GM23338 (cell line): ENCODE measurements at regions not wholly inside any gene's neighbourhood (a gene's known extent, or its start where the extent isn't known, plus 50 kb on each side); places are given as distances from the start of the nearest gene placed in this dataset.

ENCODE experiments used
- ATAC-seq: fragments of 200-7000 bp; cut with Tn5 transposase; 3 replicates; pipeline ENCODE4 v1.9.1; 2020
- DNase-seq: peaks from one replicate; pipeline ENCODE4 v3.0.0-alpha.2; 2015; ENCODE audit warnings: low spot score
- H2AFZ ChIP-seq: fragments of 200-600 bp; sonication (generic); 2 replicates; pipeline ENCODE4 v1.8.0; 2016; ENCODE audit warnings: antibody characterized with exemption, mild to moderate bottlenecking, moderate library complexity
- H3F3A ChIP-seq: fragments of 200-600 bp; sonication (generic); replicated peaks from 2 replicates; pipeline ENCODE4 v1.8.0; 2017; ENCODE audit warnings: antibody characterized with exemption, mixed run types, low read depth
- H3K27ac ChIP-seq: fragments of 200-600 bp; sonication (generic); 2 replicates; pipeline ENCODE4 v1.6.1; 2016; ENCODE audit warnings: low read depth
- H3K27me3 ChIP-seq: fragments of 200-600 bp; sonication (generic); 2 replicates; pipeline ENCODE4 v1.8.0; 2016; ENCODE audit warnings: mild to moderate bottlenecking, mixed run types, moderate library complexity; ENCODE audit not compliant: insufficient read depth
- H3K36me3 ChIP-seq: fragments of 200-600 bp; sonication (generic); 2 replicates; pipeline ENCODE4 v1.8.0; 2016; ENCODE audit warnings: mild to moderate bottlenecking; ENCODE audit not compliant: insufficient read depth
- H3K4me1 ChIP-seq: fragments of 200-600 bp; sonication (generic); 2 replicates; pipeline ENCODE4 v1.8.0; 2016; ENCODE audit warnings: mild to moderate bottlenecking, moderate library complexity; ENCODE audit not compliant: insufficient read depth
- H3K4me2 ChIP-seq: fragments of 200-600 bp; sonication (generic); 2 replicates; pipeline ENCODE4 v1.7.1; 2017; ENCODE audit warnings: mixed run types
- H3K4me3 ChIP-seq: fragments of 200-600 bp; sonication (generic); 2 replicates; pipeline ENCODE4 v1.6.1; 2016; ENCODE audit warnings: mixed run types
- H3K79me2 ChIP-seq: fragments of 200-600 bp; sonication (generic); replicated peaks from 2 replicates; pipeline ENCODE4 v1.8.0; 2017; ENCODE audit warnings: mild to moderate bottlenecking; ENCODE audit not compliant: insufficient read depth
- H3K9me2 ChIP-seq: fragments of 200-600 bp; sonication (generic); 2 replicates; pipeline ENCODE4 v1.8.0; 2017; ENCODE audit not compliant: insufficient read depth
- H4K20me1 ChIP-seq: fragments of 200-600 bp; sonication (generic); replicated peaks from 2 replicates; pipeline ENCODE4 v1.8.0; 2017; ENCODE audit warnings: mild to moderate bottlenecking; ENCODE audit not compliant: insufficient read depth
- H3K27ac Mint-ChIP-seq: 2 replicates; pipeline ENCODE4 v1.8.0; 2020; ENCODE audit warnings: inconsistent platforms, mild to moderate bottlenecking, moderate library complexity, mixed read lengths
- H3K27me3 Mint-ChIP-seq: 3 replicates; pipeline ENCODE4 v1.8.0; 2022; ENCODE audit warnings: low read depth, mild to moderate bottlenecking, moderate library complexity, mixed read lengths, inconsistent platforms; ENCODE audit not compliant: insufficient read depth, poor library complexity
- H3K36me3 Mint-ChIP-seq: 3 replicates; pipeline ENCODE4 v1.8.0; 2021; ENCODE audit warnings: low read depth, mild to moderate bottlenecking, inconsistent platforms, moderate library complexity, mixed read lengths
- H3K4me1 Mint-ChIP-seq: 3 replicates; pipeline ENCODE4 v1.8.0; 2020; ENCODE audit warnings: mild to moderate bottlenecking, inconsistent platforms, mixed read lengths
- H3K4me3 Mint-ChIP-seq: 3 replicates; pipeline ENCODE4 v1.8.0; 2021; ENCODE audit warnings: moderate library complexity, mild to moderate bottlenecking, inconsistent platforms, mixed read lengths
- H3K9me3 Mint-ChIP-seq: 3 replicates; pipeline ENCODE4 v1.8.0; 2020; ENCODE audit warnings: moderate library complexity, mild to moderate bottlenecking, inconsistent platforms, mixed read lengths
- EZH2 ChIP-seq: fragments of 200-600 bp; sonication (generic); IDR thresholded peaks from one replicate; pipeline ENCODE4 v1.8.0; 2017; ENCODE audit warnings: antibody characterized with exemption, mild to moderate bottlenecking, low read depth; ENCODE audit not compliant: unreplicated experiment
- EZH2phosphoT487 ChIP-seq: fragments of 200-600 bp; sonication (generic); IDR thresholded peaks from one replicate; pipeline ENCODE4 v1.8.1; 2018; ENCODE audit warnings: antibody characterized with exemption; ENCODE audit not compliant: unreplicated experiment
- JUNB ChIP-seq: IDR thresholded peaks from one replicate; pipeline ENCODE4 v1.6.1; 2016; ENCODE audit warnings: antibody characterized with exemption; ENCODE audit not compliant: unreplicated experiment
- POLR2AphosphoS5 ChIP-seq: IDR thresholded peaks from 2 replicates; pipeline ENCODE4 v1.6.1; 2016; ENCODE audit warnings: antibody characterized with exemption, low read depth
- REST ChIP-seq: IDR thresholded peaks from one replicate; pipeline ENCODE4 v1.6.1; 2018; ENCODE audit warnings: antibody characterized with exemption; ENCODE audit not compliant: unreplicated experiment
- STAT1 ChIP-seq: IDR thresholded peaks from one replicate; pipeline ENCODE4 v1.6.1; 2016; ENCODE audit warnings: antibody characterized with exemption; ENCODE audit not compliant: unreplicated experiment
- ZNF114 ChIP-seq: fragments of 250-450 bp; sonication (Bioruptor Pico); IDR thresholded peaks from 2 replicates; pipeline ENCODE4 v1.5.0; 2020; ENCODE audit warnings: mild to moderate bottlenecking, moderate library complexity
- ZNF331 ChIP-seq: fragments of 250-450 bp; sonication (Bioruptor Pico); IDR thresholded peaks from 2 replicates; pipeline ENCODE4 v1.5.0; 2020; ENCODE audit warnings: low read depth, mild to moderate bottlenecking, moderate library complexity
- ZNF462 ChIP-seq: fragments of 250-450 bp; sonication (Bioruptor Pico); IDR thresholded peaks from 2 replicates; pipeline ENCODE4 v1.5.0; 2020; ENCODE audit warnings: mild to moderate bottlenecking, moderate library complexity

- no peak overlapping the region for H2AFZ ChIP-seq
- H3K36me3 ChIP-seq: no peaks in the 10 kb centered on the region
- H4K20me1 ChIP-seq: no peaks in the 10 kb centered on the region
- H3K4me2 ChIP-seq: no peak overlapping the region
- Mint-ChIP-seq H3K27me3 (peaks cover 2% of the 10 kb centered on the region), H3K27ac (no peak overlapping the region), H3K4me1 (no peaks in the 10 kb centered on the region), H3K36me3 (no peaks in the 10 kb centered on the region; the same call in 2 of the 3 replicates), H3K9me3 (no peaks in the 10 kb centered on the region; the same call in 1 of the 3 replicates), H3K4me3 (no peak overlapping the region)
- ATAC-seq (no peak), DNase-seq (no peak)
- H3K79me2 ChIP-seq: no peaks in the 10 kb centered on the region
- H3K27me3 ChIP-seq: no peaks in the 10 kb centered on the region
- H3K4me3 ChIP-seq: no peak overlapping the region
- H3F3A ChIP-seq: no peaks in the 10 kb centered on the region
- H3K9me2 ChIP-seq: peaks cover 13% of the 10 kb centered on the region
- no peaks in the 10 kb centered on the region for H3K4me1 ChIP-seq
- no peak for TF ChIP-seq STAT1
- no peak for TF ChIP-seq REST
- TF ChIP-seq ZNF331: no peak
- H3K27ac ChIP-seq: no peak overlapping the region
Observed at GRCh38 chr9:106784076-106784475, 78.9 kb upstream of the ZNF462 start.

DNA sequence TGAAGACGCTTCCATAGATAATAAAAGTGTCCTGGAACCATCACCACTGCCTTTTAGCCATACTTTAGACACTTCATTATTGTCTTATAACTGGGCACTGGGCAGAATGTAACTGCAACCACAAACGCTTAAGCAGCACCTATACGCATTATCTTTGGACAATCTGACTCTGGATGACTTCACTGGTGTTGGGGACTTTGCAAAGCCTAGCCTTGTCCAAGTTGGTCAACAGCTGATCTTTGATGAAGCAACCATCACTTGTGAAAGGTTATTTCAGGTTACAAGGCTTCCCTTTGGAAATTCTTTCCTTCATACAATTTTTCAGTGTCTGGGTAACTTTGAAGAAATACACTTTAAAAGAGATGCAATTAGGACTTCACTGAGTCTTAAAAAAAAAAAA lies 77.8 kb upstream of the ZNF462 start:
- Mint-ChIP-seq H3K27ac (no peak overlapping the region), H3K4me1 (no peaks in the 10 kb centered on the region), H3K4me3 (no peak overlapping the region), H3K36me3 (no peaks in the 10 kb centered on the region; the same call in 2 of the 3 replicates), H3K27me3 (peaks cover 2% of the 10 kb centered on the region), H3K9me3 (no peaks in the 10 kb centered on the region; the same call in 1 of the 3 replicates)
- no peak overlapping the region for H3K4me2 ChIP-seq
- DNase-seq (no peak), ATAC-seq (no peak)
- H3K9me2 ChIP-seq: peaks cover 11% of the 10 kb centered on the region
- no peaks in the 10 kb centered on the region for H4K20me1 ChIP-seq
- H2AFZ ChIP-seq: no peak overlapping the region
- TF ChIP-seq JUNB (no peak), EZH2 (no peak), STAT1 (no peak), ZNF331 (no peak), REST (no peak), POLR2AphosphoS5 (no peak), ZNF462 (no peak), EZH2phosphoT487 (no peak), ZNF114 (no peak)
- no peaks in the 10 kb centered on the region for H3K79me2 ChIP-seq
- no peaks in the 10 kb centered on the region for H3K27me3 ChIP-seq
- no peak overlapping the region for H3K4me3 ChIP-seq
- H3K4me1 ChIP-seq: no peaks in the 10 kb centered on the region
- no peak overlapping the region for H3K27ac ChIP-seq
- no peaks in the 10 kb centered on the region for H3K36me3 ChIP-seq
- no peaks in the 10 kb centered on the region for H3F3A ChIP-seq
